WTC11 (cell line): ENCODE measurements at regions not wholly inside any gene's neighbourhood (a gene's known extent, or its start where the extent isn't known, plus 50 kb on each side); places are given as distances from the start of the nearest gene placed in this dataset.

Experiments
- ATAC-seq: fragments of 200-7000 bp; cut with Tn5 transposase; 2 replicates; pipeline ENCODE4 v1.10.0; 2021; ENCODE audit warnings: mild to moderate bottlenecking, moderate library complexity
- CTCF ChIA-PET: fragments of 300-600 bp; sonication (Branson Sonifier 250); formaldehyde crosslinking; loops from one replicate; lab custom pipeline; 2021; ENCODE audit warnings: antibody characterized with exemption; lab: Charles Lee
- POLR2A ChIA-PET: fragments of 350-600 bp; sonication (Branson Sonifier 250); formaldehyde crosslinking; loops from one replicate; lab custom pipeline; 2021; ENCODE audit warnings: antibody characterized with exemption; lab: Charles Lee
- DNase-seq: peaks from one replicate; pipeline ENCODE4 v3.0.0; 2021; ENCODE audit warnings: low spot score
- H3K27ac Mint-ChIP-seq: 2 replicates; pipeline ENCODE4 v1.8.0; 2021; ENCODE audit warnings: mixed read lengths
- H3K27me3 Mint-ChIP-seq: 2 replicates; pipeline ENCODE4 v1.8.0; 2021; ENCODE audit warnings: low read depth, mild to moderate bottlenecking, moderate library complexity, mixed read lengths
- H3K36me3 Mint-ChIP-seq: 2 replicates; pipeline ENCODE4 v1.8.0; 2021; ENCODE audit warnings: mixed read lengths
- H3K4me1 Mint-ChIP-seq: 2 replicates; pipeline ENCODE4 v1.8.0; 2022; ENCODE audit warnings: mixed read lengths
- H3K4me3 Mint-ChIP-seq: 2 replicates; pipeline ENCODE4 v1.8.0; 2021; ENCODE audit warnings: mild to moderate bottlenecking, moderate library complexity, mixed read lengths
- H3K9me3 Mint-ChIP-seq: 2 replicates; pipeline ENCODE4 v1.8.0; 2021; ENCODE audit warnings: mixed read lengths
- ATF1 ChIP-seq: sonication (generic); formaldehyde crosslinking; IDR thresholded peaks from 2 replicates; pipeline ENCODE4 v1.8.1; 2023; ENCODE audit warnings: mild to moderate bottlenecking, moderate library complexity, missing genetic modification reagents
- CREB1 ChIP-seq: sonication (generic); formaldehyde crosslinking; IDR thresholded peaks from 2 replicates; pipeline ENCODE4 v1.8.0; 2023; ENCODE audit warnings: mild to moderate bottlenecking, missing genetic modification reagents
- FOXJ3 ChIP-seq: sonication (generic); formaldehyde crosslinking; IDR thresholded peaks from 2 replicates; pipeline ENCODE4 v1.9.0; 2021; ENCODE audit warnings: missing genetic modification reagents, mild to moderate bottlenecking, borderline replicate concordance
- FOXP1 ChIP-seq: sonication (generic); formaldehyde crosslinking; IDR thresholded peaks from 2 replicates; pipeline ENCODE4 v1.8.0; 2022; ENCODE audit warnings: missing genetic modification reagents, mild to moderate bottlenecking, moderate library complexity, borderline replicate concordance
- RELA ChIP-seq: sonication (generic); formaldehyde crosslinking; IDR thresholded peaks from 2 replicates; pipeline ENCODE4 v1.8.1; 2022; ENCODE audit warnings: missing genetic modification reagents, mild to moderate bottlenecking, borderline replicate concordance
- SP1 ChIP-seq: sonication (generic); formaldehyde crosslinking; conservative IDR thresholded peaks from 2 replicates; pipeline ENCODE4 v1.8.1; 2022; ENCODE audit warnings: missing genetic modification reagents
- TEAD1 ChIP-seq: sonication (generic); formaldehyde crosslinking; IDR thresholded peaks from 2 replicates; pipeline ENCODE4 v1.8.0; 2022; ENCODE audit warnings: mild to moderate bottlenecking, missing genetic modification reagents
- TEAD4 ChIP-seq: sonication (generic); formaldehyde crosslinking; IDR thresholded peaks from 2 replicates; pipeline ENCODE4 v1.8.0; 2022; ENCODE audit warnings: mild to moderate bottlenecking, missing genetic modification reagents
- ZNF138 ChIP-seq: sonication (generic); formaldehyde crosslinking; conservative IDR thresholded peaks from 2 replicates; pipeline ENCODE4 v1.8.1; 2022; ENCODE audit warnings: mild to moderate bottlenecking, moderate library complexity, missing genetic modification reagents
- ZNF219 ChIP-seq: sonication (generic); formaldehyde crosslinking; IDR thresholded peaks from 2 replicates; pipeline ENCODE4 v1.8.0; 2023; ENCODE audit warnings: missing genetic modification reagents, mild to moderate bottlenecking, borderline replicate concordance
- ZNF263 ChIP-seq: sonication (generic); formaldehyde crosslinking; IDR thresholded peaks from 2 replicates; pipeline ENCODE4 v1.8.1; 2022; ENCODE audit warnings: low read depth, mild to moderate bottlenecking, moderate library complexity, missing genetic modification reagents
- ZNF317 ChIP-seq: sonication (generic); formaldehyde crosslinking; IDR thresholded peaks from 2 replicates; pipeline ENCODE4 v1.8.1; 2023; ENCODE audit warnings: low read depth, mild to moderate bottlenecking, moderate library complexity, missing genetic modification reagents, borderline replicate concordance
- TF ChIP-seq, protein P1 (sequence below): sonication (generic); formaldehyde crosslinking; IDR thresholded peaks from 2 replicates; pipeline ENCODE4 v1.8.0; 2023; ENCODE audit warnings: missing genetic modification reagents
- TF ChIP-seq, protein P2 (sequence below): fragments of 200-600 bp; IDR thresholded peaks from 2 replicates; pipeline ENCODE4 v1.8.0; 2022; ENCODE audit warnings: antibody characterized with exemption
- TF ChIP-seq, protein P3 (sequence below): sonication (generic); formaldehyde crosslinking; IDR thresholded peaks from 2 replicates; pipeline ENCODE4 v1.8.1; 2023; ENCODE audit warnings: mild to moderate bottlenecking, missing genetic modification reagents, borderline replicate concordance
- TF ChIP-seq, protein P4 (sequence below): sonication (generic); formaldehyde crosslinking; IDR thresholded peaks from 2 replicates; pipeline ENCODE4 v1.8.0; 2022; ENCODE audit warnings: mild to moderate bottlenecking, missing genetic modification reagents
- TF ChIP-seq, protein P5 (sequence below): fragments of 250-450 bp; sonication (Bioruptor Pico); IDR thresholded peaks from 2 replicates; pipeline ENCODE4 v1.9.0; 2021; ENCODE audit warnings: mild to moderate bottlenecking
- TF ChIP-seq, protein P6 (sequence below): sonication (generic); formaldehyde crosslinking; IDR thresholded peaks from 2 replicates; pipeline ENCODE4 v1.8.1; 2022; ENCODE audit warnings: mild to moderate bottlenecking, moderate library complexity, missing genetic modification reagents

DNA sequence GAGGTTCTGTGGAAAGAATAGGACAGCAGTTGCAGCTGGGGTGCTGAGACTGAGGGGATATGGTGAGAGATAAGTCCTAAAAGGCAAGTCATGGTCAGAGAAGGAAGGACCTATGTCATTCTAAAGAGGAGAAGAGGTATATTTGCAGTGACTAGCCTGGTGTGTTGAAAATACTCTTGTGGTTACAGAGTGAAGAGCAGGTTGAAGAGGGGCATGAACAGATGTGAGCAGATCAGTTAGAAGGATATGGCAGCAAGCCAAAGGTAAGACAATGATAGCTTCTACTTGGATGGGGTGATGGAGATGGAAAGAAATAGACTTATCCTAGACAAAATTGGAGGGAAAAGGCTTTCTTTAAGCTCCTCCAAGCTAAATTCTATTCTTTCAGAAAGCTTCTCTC is 469.8 kb upstream of the CPEB2 start (continued):
- no peak for TF ChIP-seq ZNF317 (CRISPR knock-in tag)
- TF ChIP-seq, protein P1, sequence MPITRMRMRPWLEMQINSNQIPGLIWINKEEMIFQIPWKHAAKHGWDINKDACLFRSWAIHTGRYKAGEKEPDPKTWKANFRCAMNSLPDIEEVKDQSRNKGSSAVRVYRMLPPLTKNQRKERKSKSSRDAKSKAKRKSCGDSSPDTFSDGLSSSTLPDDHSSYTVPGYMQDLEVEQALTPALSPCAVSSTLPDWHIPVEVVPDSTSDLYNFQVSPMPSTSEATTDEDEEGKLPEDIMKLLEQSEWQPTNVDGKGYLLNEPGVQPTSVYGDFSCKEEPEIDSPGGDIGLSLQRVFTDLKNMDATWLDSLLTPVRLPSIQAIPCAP: no peak

DNA sequence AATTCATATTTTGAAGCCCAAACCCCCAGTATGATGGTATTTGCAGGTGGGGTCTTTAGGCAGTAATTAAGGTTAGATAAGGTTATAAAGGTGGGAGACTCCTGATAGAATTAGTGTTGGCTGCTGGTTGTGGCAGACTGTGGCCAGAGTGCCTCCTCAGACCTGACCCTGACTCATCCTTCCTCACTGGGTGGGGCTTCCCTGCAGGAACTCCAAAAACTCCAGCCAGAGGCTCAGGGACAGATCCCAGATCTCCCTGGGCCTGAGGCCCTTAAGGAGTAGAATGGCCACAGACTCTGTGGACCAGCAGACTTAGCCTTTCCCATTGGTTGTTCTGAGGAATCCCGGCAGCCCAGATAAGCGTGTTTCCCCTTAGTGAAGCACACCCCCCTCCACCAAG is 463.0 kb upstream of the CPEB2 start:
- Mint-ChIP-seq H3K36me3 (no peaks in the 10 kb centered on the region), H3K27me3 (no peaks in the 10 kb centered on the region; the same call in 1 of the 2 replicates), H3K27ac (no peak overlapping the region), H3K4me1 (no peaks in the 10 kb centered on the region), H3K4me3 (no peak overlapping the region), H3K9me3 (peaks cover 11% of the 10 kb centered on the region)
- ChIA-PET POLR2A (no interaction called here), CTCF (no interaction called here)
- DNase-seq (no peak), ATAC-seq (no peak)
- no peak for TF ChIP-seq ZNF317 (CRISPR knock-in tag)
- TF ChIP-seq ATF1: no peak
- TF ChIP-seq, protein P2, sequence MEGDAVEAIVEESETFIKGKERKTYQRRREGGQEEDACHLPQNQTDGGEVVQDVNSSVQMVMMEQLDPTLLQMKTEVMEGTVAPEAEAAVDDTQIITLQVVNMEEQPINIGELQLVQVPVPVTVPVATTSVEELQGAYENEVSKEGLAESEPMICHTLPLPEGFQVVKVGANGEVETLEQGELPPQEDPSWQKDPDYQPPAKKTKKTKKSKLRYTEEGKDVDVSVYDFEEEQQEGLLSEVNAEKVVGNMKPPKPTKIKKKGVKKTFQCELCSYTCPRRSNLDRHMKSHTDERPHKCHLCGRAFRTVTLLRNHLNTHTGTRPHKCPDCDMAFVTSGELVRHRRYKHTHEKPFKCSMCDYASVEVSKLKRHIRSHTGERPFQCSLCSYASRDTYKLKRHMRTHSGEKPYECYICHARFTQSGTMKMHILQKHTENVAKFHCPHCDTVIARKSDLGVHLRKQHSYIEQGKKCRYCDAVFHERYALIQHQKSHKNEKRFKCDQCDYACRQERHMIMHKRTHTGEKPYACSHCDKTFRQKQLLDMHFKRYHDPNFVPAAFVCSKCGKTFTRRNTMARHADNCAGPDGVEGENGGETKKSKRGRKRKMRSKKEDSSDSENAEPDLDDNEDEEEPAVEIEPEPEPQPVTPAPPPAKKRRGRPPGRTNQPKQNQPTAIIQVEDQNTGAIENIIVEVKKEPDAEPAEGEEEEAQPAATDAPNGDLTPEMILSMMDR: no peak
- TF ChIP-seq CREB1: no peak
- TF ChIP-seq ZNF219 (CRISPR knock-in tag): no peak
- no peak for TF ChIP-seq ZNF138 (CRISPR knock-in tag)
- no peak for TF ChIP-seq SP1 (CRISPR knock-in tag)
- TF ChIP-seq TEAD1: no peak
- no peak for TF ChIP-seq TEAD4 (CRISPR knock-in tag)
- TF ChIP-seq, protein P3, sequence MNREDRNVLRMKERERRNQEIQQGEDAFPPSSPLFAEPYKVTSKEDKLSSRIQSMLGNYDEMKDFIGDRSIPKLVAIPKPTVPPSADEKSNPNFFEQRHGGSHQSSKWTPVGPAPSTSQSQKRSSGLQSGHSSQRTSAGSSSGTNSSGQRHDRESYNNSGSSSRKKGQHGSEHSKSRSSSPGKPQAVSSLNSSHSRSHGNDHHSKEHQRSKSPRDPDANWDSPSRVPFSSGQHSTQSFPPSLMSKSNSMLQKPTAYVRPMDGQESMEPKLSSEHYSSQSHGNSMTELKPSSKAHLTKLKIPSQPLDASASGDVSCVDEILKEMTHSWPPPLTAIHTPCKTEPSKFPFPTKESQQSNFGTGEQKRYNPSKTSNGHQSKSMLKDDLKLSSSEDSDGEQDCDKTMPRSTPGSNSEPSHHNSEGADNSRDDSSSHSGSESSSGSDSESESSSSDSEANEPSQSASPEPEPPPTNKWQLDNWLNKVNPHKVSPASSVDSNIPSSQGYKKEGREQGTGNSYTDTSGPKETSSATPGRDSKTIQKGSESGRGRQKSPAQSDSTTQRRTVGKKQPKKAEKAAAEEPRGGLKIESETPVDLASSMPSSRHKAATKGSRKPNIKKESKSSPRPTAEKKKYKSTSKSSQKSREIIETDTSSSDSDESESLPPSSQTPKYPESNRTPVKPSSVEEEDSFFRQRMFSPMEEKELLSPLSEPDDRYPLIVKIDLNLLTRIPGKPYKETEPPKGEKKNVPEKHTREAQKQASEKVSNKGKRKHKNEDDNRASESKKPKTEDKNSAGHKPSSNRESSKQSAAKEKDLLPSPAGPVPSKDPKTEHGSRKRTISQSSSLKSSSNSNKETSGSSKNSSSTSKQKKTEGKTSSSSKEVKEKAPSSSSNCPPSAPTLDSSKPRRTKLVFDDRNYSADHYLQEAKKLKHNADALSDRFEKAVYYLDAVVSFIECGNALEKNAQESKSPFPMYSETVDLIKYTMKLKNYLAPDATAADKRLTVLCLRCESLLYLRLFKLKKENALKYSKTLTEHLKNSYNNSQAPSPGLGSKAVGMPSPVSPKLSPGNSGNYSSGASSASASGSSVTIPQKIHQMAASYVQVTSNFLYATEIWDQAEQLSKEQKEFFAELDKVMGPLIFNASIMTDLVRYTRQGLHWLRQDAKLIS: no peak
- no peak for TF ChIP-seq RELA (CRISPR knock-in tag)

DNA sequence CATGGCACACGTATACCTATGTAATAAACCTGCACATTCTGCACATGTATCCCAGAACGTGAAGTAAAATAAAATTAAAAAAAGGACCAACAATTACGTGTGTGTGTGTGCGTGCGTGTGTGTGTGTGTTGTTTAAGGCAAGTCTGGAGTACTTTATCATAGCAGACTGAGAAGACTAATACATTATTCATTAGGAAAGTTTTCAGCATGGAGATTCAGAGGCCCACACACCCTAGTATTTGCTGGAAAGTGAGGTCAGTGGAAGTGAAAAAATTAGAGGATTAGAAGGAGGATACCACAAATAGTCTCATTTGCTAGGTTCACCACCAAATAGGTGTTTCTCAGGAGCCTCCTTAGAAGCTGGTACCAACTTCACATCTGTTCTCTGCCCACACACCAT is 457.1 kb upstream of the CPEB2 start:
- TF ChIP-seq FOXP1: no peak
- TF ChIP-seq, protein P4, sequence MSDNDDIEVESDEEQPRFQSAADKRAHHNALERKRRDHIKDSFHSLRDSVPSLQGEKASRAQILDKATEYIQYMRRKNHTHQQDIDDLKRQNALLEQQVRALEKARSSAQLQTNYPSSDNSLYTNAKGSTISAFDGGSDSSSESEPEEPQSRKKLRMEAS: no peak
- TF ChIP-seq FOXJ3 (CRISPR knock-in tag): no peak
- TF ChIP-seq, protein P5, sequence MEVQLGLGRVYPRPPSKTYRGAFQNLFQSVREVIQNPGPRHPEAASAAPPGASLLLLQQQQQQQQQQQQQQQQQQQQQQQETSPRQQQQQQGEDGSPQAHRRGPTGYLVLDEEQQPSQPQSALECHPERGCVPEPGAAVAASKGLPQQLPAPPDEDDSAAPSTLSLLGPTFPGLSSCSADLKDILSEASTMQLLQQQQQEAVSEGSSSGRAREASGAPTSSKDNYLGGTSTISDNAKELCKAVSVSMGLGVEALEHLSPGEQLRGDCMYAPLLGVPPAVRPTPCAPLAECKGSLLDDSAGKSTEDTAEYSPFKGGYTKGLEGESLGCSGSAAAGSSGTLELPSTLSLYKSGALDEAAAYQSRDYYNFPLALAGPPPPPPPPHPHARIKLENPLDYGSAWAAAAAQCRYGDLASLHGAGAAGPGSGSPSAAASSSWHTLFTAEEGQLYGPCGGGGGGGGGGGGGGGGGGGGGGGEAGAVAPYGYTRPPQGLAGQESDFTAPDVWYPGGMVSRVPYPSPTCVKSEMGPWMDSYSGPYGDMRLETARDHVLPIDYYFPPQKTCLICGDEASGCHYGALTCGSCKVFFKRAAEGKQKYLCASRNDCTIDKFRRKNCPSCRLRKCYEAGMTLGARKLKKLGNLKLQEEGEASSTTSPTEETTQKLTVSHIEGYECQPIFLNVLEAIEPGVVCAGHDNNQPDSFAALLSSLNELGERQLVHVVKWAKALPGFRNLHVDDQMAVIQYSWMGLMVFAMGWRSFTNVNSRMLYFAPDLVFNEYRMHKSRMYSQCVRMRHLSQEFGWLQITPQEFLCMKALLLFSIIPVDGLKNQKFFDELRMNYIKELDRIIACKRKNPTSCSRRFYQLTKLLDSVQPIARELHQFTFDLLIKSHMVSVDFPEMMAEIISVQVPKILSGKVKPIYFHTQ (CRISPR knock-in tag): no peak
- TF ChIP-seq, protein P6, sequence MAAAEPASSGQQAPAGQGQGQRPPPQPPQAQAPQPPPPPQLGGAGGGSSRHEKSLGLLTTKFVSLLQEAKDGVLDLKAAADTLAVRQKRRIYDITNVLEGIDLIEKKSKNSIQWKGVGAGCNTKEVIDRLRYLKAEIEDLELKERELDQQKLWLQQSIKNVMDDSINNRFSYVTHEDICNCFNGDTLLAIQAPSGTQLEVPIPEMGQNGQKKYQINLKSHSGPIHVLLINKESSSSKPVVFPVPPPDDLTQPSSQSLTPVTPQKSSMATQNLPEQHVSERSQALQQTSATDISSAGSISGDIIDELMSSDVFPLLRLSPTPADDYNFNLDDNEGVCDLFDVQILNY: no peak
- TF ChIP-seq ZNF263 (CRISPR knock-in tag): no peak
- TF ChIP-seq, protein P2: no peak
- H3K4me3 Mint-ChIP-seq: no peak overlapping the region
- H3K9me3 Mint-ChIP-seq: peaks cover 25% of the 10 kb centered on the region
- H3K36me3 Mint-ChIP-seq: no peaks in the 10 kb centered on the region
- no peaks in the 10 kb centered on the region for H3K27me3 Mint-ChIP-seq
- DNase-seq (no peak), ATAC-seq (no peak)
- ChIA-PET CTCF (no interaction called here), POLR2A (no interaction called here)
- H3K4me1 Mint-ChIP-seq: no peaks in the 10 kb centered on the region
- no peak overlapping the region for H3K27ac Mint-ChIP-seq
